ENCODE measurements at regions not wholly inside any gene's neighbourhood (a gene's known extent, or its start where the extent isn't known, plus 50 kb on each side); places are given as distances from the start of the nearest gene placed in this dataset.

GRCh38 chr13:86937316-86937715 is 733.9 kb upstream of the SLITRK5 start:
- TF ChIP-seq ATF3 (CRISPR knock-in tag; conservative IDR thresholded peaks at IDR 0.05): no peak
- no peak for TF ChIP-seq CTCF (IDR thresholded peaks at IDR 0.05)
- no peak for TF ChIP-seq PRDM15 (CRISPR knock-in tag; IDR thresholded peaks at IDR 0.05)
- no peak for TF ChIP-seq ATF6 (CRISPR knock-in tag; IDR thresholded peaks at IDR 0.05)

All from WTC11 (cell line).